Activated CD4-positive, alpha-beta T cell treated with anti-CD3 and anti-CD28 coated beads, Interleukin-2, Interleukin-6, amounts not matched to agents 100 ng/mL and 50 ng/mL, durations not matched to agents 16 hours and 8 hours (primary cell): ENCODE measurements at regions not wholly inside any gene's neighbourhood (a gene's known extent, or its start where the extent isn't known, plus 50 kb on each side); places are given as distances from the start of the nearest gene placed in this dataset.

ENCODE experiments used
- DNase-seq: peaks from one replicate; pipeline ENCODE4 v3.0.0-alpha.2; 2020

DNA sequence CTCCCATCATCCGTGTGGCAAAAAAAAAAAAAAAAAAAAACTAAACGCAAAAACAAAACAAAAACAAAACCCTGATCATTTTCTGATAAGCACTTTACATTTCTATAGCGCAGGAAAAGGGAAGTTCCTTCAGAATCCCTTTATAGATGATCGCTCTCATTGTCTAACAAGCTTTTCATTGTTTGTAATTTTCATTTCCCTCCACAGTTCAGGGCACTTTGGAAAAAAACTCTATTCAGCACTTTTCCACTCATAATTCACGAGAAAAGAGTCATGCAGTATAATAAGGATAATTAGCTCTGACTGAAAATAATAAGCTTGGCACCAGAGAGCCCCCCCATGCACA lies 89.4 kb upstream of the ATXN1 start:
- DNase-seq = no peak

DNA sequence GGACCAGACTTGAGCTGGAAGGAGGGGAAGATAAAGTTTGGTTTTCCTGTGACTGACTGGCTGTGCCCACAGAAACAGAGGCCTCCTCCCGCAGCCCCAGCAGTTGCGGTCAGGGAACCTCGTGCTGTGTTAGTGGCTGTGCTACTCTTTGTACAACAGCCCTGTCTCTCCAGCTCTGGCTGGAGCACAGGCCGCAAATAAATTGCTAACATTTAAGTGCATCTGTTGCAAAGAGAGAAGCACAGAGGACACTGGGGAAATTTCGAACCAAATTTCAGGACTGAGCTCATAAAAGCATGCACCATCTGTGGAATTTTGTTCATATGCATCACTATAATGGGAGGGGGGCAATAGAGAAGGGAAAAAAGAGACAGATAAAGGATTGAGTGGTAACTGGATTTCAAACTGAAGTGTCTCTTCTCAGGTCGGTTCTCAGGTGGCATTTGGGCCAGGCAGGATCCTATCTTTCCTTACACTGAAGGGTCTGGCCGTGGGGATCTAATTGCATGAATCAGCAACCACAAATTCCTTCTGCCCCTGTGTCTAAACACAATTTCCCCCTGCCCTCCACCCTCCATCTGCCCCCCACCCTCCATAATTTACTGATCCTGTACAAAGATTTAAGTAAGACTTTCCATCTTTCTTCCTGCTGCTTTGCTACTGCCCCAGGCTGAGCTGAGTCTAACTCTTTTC lies 88.9 kb upstream of the ATXN1 start:
- peak; percentile 6 for DNase-seq

DNA sequence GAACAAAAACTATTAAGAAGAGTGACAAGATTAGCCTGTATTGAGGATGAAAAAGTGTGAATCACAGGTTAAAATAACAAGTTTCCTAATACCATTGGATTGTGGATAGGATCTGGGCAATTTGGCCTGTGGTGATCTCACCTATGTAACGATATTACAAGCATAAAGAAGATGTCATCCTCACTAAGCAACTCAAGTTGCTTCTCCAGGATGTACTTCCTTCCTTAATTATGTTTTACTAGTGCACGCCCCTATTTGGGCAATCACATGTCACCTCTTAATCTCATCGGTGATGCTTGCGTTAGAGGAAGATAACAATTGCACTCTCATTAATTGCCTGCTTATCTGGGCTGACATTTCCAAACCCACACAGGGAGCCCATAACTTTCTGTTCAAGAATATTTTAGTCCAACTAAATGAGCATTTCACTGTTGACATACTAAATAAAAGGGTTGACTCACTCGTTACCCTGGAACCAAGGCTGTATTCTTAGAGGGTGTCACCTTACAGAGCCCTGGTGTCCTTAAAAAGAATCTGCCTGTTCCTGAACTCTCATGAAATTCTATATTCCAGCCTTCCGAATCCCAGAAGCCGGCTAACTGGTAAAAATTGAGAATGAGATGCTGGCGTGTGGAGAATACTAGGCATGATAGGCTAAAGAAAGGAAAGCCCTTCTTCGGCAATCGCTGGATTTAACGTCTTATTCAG lies 88.2 kb upstream of the ATXN1 start:
- DNase-seq = peak; percentile 7

- no peak for DNase-seq
Measured at GRCh38 chr6:16846399-16846778, 85.1 kb upstream of the ATXN1 start.

DNA sequence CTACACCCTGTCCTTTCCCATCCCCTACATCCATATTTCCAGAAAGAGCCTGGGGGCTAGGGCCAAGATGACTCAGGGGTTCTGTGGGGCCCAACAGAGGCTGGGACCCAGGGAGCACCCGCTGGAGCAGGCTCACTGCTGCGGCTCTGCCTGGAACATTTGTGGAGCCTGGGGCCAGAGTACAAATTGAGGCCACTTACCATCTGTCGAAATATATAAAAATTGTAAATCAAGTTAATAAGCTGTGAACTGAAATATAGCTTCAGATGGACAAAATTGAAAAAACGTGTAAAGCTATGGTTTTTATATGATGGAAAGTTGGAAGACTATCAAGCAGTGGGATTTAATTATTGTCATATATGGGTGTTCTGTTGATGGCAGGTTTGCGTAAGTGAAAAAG lies 82.9 kb upstream of the ATXN1 start:
- DNase-seq = no peak

GRCh38 chr6:16842676-16843075 lies 81.4 kb upstream of the ATXN1 start:
- DNase-seq = no peak

DNA sequence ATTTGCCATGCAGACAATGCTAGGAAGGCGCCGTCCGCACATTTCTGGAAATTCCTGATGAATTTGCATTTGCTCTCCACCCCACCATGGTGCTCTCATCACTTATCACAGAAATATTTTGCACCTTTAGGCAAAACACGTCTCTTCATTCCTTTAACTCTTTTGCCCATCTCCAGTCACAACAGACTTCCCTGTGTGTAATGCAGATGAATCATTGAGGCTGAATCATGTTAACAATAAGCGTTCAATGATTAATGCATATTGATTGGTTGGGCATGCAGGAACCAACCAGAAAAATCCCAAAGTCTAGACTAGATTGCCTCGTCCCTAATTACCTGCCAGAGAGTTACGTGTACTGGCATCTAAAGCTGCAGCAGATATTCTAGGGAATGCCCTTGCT lies 80.0 kb upstream of the ATXN1 start:
- DNase-seq = no peak

DNA sequence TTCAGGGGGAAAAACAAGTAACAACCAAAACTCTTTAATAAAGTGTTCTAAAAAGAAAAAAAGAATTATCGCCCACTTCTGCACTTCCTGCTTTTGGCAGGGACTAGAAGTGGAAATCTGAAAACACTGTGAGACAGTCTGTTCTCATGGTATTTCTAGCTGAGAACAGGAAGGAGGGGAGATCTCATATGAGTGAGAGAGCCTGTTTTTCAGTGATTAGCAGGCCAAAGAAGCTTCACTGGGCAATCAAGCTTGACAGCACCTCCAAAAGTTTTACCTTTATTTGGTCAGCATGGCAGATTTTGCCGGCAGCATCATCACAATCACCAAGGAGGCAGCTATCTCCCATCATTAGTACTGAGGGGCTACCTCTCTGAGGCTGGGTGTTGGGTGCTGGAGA lies 79.5 kb upstream of the ATXN1 start:
- DNase-seq = no peak

GRCh38 chr6:16840291-16840690 lies 79.0 kb upstream of the ATXN1 start:
- no peak for DNase-seq

DNA sequence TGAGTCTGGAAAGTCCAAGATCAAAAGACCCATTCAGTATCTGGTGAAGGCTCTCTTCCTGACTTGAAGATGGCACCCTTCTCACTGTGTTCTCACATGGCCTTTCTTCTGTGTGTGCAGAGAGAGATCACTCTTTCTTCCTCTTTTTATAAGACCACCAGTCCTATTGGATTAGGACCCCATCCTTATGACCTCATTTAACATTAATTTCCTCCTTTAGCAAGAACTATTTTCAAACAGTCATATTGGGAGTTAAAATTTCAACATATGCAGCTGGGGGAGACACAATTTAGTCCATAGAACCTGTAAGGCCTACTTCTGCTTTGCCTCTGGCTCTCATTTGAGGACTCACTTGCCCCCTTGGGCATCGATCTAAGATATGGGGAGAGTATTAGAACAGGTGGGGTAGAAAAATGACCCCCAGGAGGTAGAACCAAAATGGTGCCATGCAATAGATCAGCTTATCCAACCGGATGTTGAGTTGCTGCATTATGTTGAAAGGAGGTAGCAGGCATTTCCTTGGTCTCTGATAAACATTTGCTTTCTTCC lies 78.4 kb upstream of the ATXN1 start:
- DNase-seq = no peak

GRCh38 chr6:16837217-16837972 lies 76.1 kb upstream of the ATXN1 start:
- peak; percentile 58 for DNase-seq

GRCh38 chr6:16836144-16836981 lies 75.1 kb upstream of the ATXN1 start:
- DNase-seq = peak; percentile 67

DNA sequence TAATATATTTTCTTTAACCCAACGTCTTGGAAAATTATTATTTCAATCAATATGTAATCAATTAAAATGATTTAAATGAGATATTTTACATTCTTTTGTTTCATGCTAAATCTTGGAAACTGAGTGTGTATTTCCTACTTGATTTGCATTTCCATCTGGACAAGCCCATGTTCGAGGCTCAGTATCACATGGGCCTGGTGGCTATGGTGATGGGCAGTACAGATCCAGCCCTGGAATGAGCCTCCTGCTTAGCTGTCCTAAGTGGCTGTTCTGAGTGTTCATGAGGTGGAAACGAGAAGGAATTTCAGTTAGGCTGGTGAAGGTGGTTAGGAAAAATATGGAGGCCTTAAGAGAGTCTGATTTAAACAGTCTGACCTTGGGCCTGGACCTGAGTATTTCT lies 73.0 kb upstream of the ATXN1 start:
- no peak for DNase-seq

GRCh38 chr6:16832721-16833120 lies 71.5 kb upstream of the ATXN1 start:
- DNase-seq = no peak

DNA sequence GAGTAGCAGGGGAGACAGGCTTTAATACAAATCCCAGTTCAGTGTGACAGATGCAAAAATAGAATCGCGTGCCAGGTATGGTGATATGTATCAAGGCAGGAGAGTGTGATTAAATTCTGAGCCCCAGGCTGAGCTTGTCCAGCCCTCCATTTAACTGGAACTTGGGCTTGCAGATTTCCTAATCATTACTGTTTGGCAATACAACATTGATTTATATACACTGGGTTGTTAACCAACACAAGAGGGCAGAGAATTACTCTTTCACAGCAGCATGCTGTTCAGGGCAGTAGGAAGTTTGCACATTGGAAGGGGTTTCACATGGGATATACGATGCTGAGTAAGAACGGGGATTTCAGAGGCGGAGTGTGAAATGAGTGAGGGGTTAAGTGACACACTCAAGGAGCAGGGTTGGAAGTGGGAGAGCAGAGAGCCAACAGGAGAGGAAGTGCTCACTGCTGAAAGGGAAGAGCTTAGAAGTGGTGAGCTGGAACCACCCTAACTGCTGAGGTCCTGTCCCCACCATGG lies 70.8 kb upstream of the ATXN1 start:
- DNase-seq = no peak

DNA sequence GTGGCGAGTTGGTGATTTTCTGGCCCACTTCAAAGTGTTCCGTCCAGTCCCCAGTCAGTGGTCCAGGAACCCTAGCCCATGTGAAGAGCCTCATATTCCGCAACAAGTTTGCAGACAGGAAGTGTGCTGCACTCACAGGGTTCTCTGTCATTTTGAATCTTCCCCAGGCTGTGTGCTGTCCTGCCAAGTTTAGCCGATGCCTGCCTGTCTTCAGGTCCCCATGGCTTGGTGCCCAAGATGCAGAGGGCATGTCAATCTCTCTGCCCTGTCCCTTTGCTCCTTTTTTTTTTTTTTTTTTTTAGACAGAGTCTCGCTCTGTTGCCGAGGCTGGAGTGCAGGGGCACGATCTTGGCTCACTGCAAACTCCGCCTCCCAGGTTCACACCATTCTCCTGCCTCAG lies 69.9 kb upstream of the ATXN1 start:
- DNase-seq = no peak

DNA sequence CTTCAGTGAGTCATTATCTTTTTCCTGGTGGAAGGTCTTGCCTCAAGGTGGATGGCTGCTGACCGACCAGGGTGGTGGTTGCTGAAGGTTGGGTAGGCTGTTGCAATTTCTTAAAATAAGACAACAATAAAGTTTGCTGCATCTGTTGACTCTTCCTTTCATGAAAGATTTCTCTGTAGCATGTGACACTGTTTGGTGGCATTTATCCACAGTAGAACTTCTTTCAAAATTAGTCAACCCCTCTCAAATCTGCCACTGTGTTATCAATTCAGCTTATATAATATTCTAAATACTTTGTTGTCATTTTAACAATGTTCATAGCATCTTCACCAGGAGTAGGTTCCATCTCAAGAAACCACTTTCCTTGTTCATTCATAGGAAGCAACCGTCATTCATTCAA lies 66.8 kb upstream of the ATXN1 start:
- peak; percentile 22 for DNase-seq

DNA sequence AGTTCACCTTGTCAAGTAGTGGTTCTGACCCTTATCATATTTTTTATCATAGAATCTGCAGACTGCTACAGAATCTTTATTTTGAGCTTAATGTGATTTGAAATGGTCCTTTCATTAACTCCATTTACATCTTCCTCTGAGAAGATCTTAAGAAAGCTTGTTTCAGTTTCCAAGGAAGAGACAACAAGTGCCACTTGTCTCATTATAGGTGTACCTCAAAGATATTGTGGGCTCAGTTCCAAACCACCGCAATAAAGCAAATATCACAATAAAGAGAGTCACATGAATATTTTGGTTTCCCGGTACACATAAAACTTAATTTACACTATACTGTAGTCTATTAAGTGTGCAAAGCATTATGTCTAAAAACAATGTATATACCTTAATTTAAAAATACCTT lies 66.4 kb upstream of the ATXN1 start:
- no peak for DNase-seq

DNA sequence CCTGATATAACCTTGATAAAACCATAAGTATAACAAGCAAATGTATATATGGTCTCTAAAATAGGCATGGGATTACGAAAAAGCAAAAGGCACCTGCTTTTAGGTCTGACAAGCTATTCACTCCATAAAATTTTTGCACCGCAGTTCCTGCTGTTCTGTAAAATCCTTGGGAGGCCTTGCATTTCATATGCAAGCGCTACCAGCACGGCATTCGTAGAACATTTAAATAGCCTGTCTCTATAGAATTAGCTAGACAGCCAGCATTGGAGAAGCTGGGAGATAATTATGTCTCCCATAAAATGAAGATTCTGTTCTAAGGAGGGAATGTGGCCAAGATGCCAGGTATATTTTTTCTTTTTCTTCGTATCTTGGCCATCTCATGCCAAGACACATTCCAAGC lies 64.5 kb upstream of the ATXN1 start:
- no peak for DNase-seq

GRCh38 chr6:16824845-16825685 lies 63.8 kb upstream of the ATXN1 start:
- peak; percentile 23 for DNase-seq

GRCh38 chr6:16823718-16824352 lies 62.6 kb upstream of the ATXN1 start:
- no peak for DNase-seq
